ENCODE measurements at regions not wholly inside any gene's neighbourhood (a gene's known extent, or its start where the extent isn't known, plus 50 kb on each side); places are given as distances from the start of the nearest gene placed in this dataset.

DNA sequence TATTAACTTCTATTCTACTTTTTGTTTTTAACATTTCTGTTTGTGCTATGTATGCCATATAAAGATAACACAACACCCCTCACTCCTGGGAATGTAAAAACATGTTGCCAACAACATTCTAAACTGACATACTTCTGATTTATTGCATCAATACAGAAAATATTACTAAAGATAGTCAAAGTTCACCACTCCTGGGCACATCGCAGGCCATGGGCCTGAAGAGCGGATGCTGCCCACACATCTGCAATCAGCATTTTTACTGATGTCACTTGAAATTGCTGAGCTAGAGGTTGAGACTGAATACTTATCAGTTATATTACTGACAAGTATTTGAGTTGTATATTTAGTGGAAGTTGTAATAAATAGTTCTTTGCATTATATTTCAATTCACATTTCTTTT, 711.9 kb upstream of the EPHA7 start:
- TF ChIP-seq, protein P1, sequence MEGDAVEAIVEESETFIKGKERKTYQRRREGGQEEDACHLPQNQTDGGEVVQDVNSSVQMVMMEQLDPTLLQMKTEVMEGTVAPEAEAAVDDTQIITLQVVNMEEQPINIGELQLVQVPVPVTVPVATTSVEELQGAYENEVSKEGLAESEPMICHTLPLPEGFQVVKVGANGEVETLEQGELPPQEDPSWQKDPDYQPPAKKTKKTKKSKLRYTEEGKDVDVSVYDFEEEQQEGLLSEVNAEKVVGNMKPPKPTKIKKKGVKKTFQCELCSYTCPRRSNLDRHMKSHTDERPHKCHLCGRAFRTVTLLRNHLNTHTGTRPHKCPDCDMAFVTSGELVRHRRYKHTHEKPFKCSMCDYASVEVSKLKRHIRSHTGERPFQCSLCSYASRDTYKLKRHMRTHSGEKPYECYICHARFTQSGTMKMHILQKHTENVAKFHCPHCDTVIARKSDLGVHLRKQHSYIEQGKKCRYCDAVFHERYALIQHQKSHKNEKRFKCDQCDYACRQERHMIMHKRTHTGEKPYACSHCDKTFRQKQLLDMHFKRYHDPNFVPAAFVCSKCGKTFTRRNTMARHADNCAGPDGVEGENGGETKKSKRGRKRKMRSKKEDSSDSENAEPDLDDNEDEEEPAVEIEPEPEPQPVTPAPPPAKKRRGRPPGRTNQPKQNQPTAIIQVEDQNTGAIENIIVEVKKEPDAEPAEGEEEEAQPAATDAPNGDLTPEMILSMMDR (IDR thresholded peaks at IDR 0.05), result no peak
- no peak for TF ChIP-seq POLR2A (IDR thresholded peaks at IDR 0.05)

Data from adrenal gland (tissue), 5 donors.